ENCODE measurements at regions not wholly inside any gene's neighbourhood (a gene's known extent, or its start where the extent isn't known, plus 50 kb on each side); places are given as distances from the start of the nearest gene placed in this dataset.
A peak's percentile ranks its signal among the peaks of the same experiment; 100 is the strongest.

- in situ Hi-C loops (cut with MboI): no loop called here
- CTCF ChIA-PET (ENCODE audit: low intra/inter-chr PET ratio): no interaction called here
- Histone ChIP-seq H3K4me2 (ENCODE audit: insufficient read depth, low read length) (no peak overlapping the region), H3K9ac (ENCODE audit: insufficient read depth in 1 of 2, low read depth in 2 of 2, low read length in 2 of 2) (no peak overlapping the region), H2AFZ (ENCODE audit: low read depth, low read length) (no peak overlapping the region), H3K27ac (ENCODE audit: extremely low read depth, low read depth, low read length) (no peak overlapping the region), H4K20me1 (replicated peaks; ENCODE audit: control insufficient read depth, insufficient read depth, low read length) (no peaks in the 10 kb centered on the region), H3K36me3 (ENCODE audit: control insufficient read depth, insufficient read depth, low read length) (no peaks in the 10 kb centered on the region), H3K4me3 (no peak overlapping the region), H3K9me3 (replicated peaks; ENCODE audit: control insufficient read depth, insufficient read depth, low read depth, low read length) (no peaks in the 10 kb centered on the region), H3K79me2 (ENCODE audit: control insufficient read depth, insufficient read depth, low read length) (no peaks in the 10 kb centered on the region), H3K27me3 (ENCODE audit: control insufficient read depth in 2 of 2, insufficient read depth in 2 of 2, low read length in 2 of 2) (peaks cover 0 to 3% of the 10 kb centered on the region in 2 experiments; a peak in 1 of 5 replicates), H3K4me1 (replicated peaks in 1 of 2; ENCODE audit: control insufficient read depth in 2 of 2, insufficient read depth in 2 of 2, low read length in 2 of 2) (no peaks in the 10 kb centered on the region), H3K9me1 (ENCODE audit: control insufficient read depth, insufficient read depth, low read length) (no peaks in the 10 kb centered on the region)
- 1% methylated on average over 6 of the region's 6 CpGs for WGBS (ENCODE audit: insufficient coverage, low coverage, missing lambda C conversion rate)
- intact Hi-C loops (cut with micrococcal nuclease): no loop called here
- 0 out of 2 replicates have a peak, but pooled peaks have one; percentile 3 for TF ChIP-seq TFE3 (CRISPR knock-in tag; IDR thresholded peaks at IDR 0.05)
- TF ChIP-seq ZNF395 (CRISPR knock-in tag; IDR thresholded peaks at IDR 0.05): no peak
- TF ChIP-seq HEY1 (CRISPR knock-in tag; IDR thresholded peaks at IDR 0.05; ENCODE audit: borderline replicate concordance): no peak
- no peak for TF ChIP-seq ILK (tag; IDR thresholded peaks at IDR 0.05; ENCODE audit: borderline replicate concordance, low read depth)
- TF ChIP-seq GATAD2B (IDR thresholded peaks at IDR 0.05; ENCODE audit: borderline replicate concordance): no peak
- TF ChIP-seq KLF6 (CRISPR knock-in tag; IDR thresholded peaks at IDR 0.05; ENCODE audit: borderline replicate concordance): no peak
- TF ChIP-seq CLOCK (CRISPR knock-in tag; IDR thresholded peaks at IDR 0.05; ENCODE audit: borderline replicate concordance): no peak
- TF ChIP-seq POLR2B (IDR thresholded peaks at IDR 0.05; ENCODE audit: low read depth, partially characterized antibody): no peak
- POLR2A ChIA-PET: no interaction called here
- DNase-seq (ENCODE audit: extremely low read depth in 1 of 4, low spot score in 3 of 4) (no peak), FAIRE-seq (no peak), ATAC-seq (no peak)
- BruUV-seq (replicated peaks): no TSS peak
These were observed 71.3 kb upstream of the SLCO3A1 start for GRCh38 chr15:91782221-91782620.
